ENCODE measurements at regions not wholly inside any gene's neighbourhood (a gene's known extent, or its start where the extent isn't known, plus 50 kb on each side); places are given as distances from the start of the nearest gene placed in this dataset.

- no peak for TF ChIP-seq GLI4 (tag by site-specific recombination; IDR thresholded peaks at IDR 0.05)
- TF ChIP-seq ZXDB (tag by site-specific recombination; IDR thresholded peaks at IDR 0.05), result no peak
- no peak for TF ChIP-seq KLF10 (tag by site-specific recombination; IDR thresholded peaks at IDR 0.05)
Measured at GRCh38 chr18:11497585-11497984, 111.8 kb upstream of the SLC35G4 start.
